ENCODE measurements at regions not wholly inside any gene's neighbourhood (a gene's known extent, or its start where the extent isn't known, plus 50 kb on each side); places are given as distances from the start of the nearest gene placed in this dataset.
"Not testable (repeated sequence)": the region's sequence is repeated elsewhere in the genome, so short reads cannot be mapped to it uniquely, and the experiment has no call there.

- no peak for DNase-seq
Measured at GRCh38 chr13:34376483-34376882, 558.5 kb downstream of the RFC3 start.

- DNase-seq: no peak
Measured at GRCh38 chr13:34381228-34381627, 560.8 kb upstream of the NBEA start.

GRCh38 chr13:34383728-34384127, 558.3 kb upstream of the NBEA start:
- no peak for DNase-seq

GRCh38 chr13:34386229-34386628, 555.8 kb upstream of the NBEA start:
- DNase-seq: not testable (repeated sequence)

GRCh38 chr13:34391076-34391475, 551.0 kb upstream of the NBEA start:
- DNase-seq: no peak

GRCh38 chr13:34401696-34402095, 540.4 kb upstream of the NBEA start:
- DNase-seq: no peak

GRCh38 chr13:34405410-34406181, 536.5 kb upstream of the NBEA start:
- DNase-seq: no peak

GRCh38 chr13:34408640-34409039, 533.4 kb upstream of the NBEA start:
- no peak for DNase-seq

- DNase-seq: no peak
Measured at GRCh38 chr13:34409496-34410182, 532.4 kb upstream of the NBEA start.

- no peak for DNase-seq
Measured at GRCh38 chr13:34410678-34411077, 531.4 kb upstream of the NBEA start.

- DNase-seq: no peak
Measured at GRCh38 chr13:34411177-34411576, 530.9 kb upstream of the NBEA start.

- no peak for DNase-seq
Measured at GRCh38 chr13:34411894-34412293, 530.2 kb upstream of the NBEA start.

- no peak for DNase-seq
Measured at GRCh38 chr13:34412295-34412694, 529.8 kb upstream of the NBEA start.

GRCh38 chr13:34412817-34413375, 529.2 kb upstream of the NBEA start:
- no peak for DNase-seq

- no peak for DNase-seq
Measured at GRCh38 chr13:34413538-34414210, 528.4 kb upstream of the NBEA start.

GRCh38 chr13:34414616-34415015, 527.5 kb upstream of the NBEA start:
- no peak for DNase-seq

GRCh38 chr13:34416971-34417380, 525.1 kb upstream of the NBEA start:
- no peak for DNase-seq

GRCh38 chr13:34417896-34418295, 524.2 kb upstream of the NBEA start:
- DNase-seq: no peak

GRCh38 chr13:34419025-34419424, 523.0 kb upstream of the NBEA start:
- peak; percentile 3 for DNase-seq

GRCh38 chr13:34419755-34420154, 522.3 kb upstream of the NBEA start:
- no peak for DNase-seq

GRCh38 chr13:34420702-34421346, 521.2 kb upstream of the NBEA start:
- DNase-seq: no peak

- no peak for DNase-seq
Measured at GRCh38 chr13:34421347-34421719, 520.7 kb upstream of the NBEA start.

- DNase-seq: no peak
Measured at GRCh38 chr13:34421858-34422475, 520.1 kb upstream of the NBEA start.

Measured in NCI-H1105 (cell line).